ENCODE measurements at regions not wholly inside any gene's neighbourhood (a gene's known extent, or its start where the extent isn't known, plus 50 kb on each side); places are given as distances from the start of the nearest gene placed in this dataset.

- no peak for TF ChIP-seq CTCF (IDR thresholded peaks at IDR 0.05; ENCODE audit: insufficient read depth, low read depth, low read length)
- no peak for TF ChIP-seq EZH2 (IDR thresholded peaks at IDR 0.05; ENCODE audit: insufficient read depth, low read length)
Measured at GRCh38 chr6:140202964-140203515, 828.6 kb upstream of the CITED2 start.
